Calu3 (cell line): ENCODE measurements at regions not wholly inside any gene's neighbourhood (a gene's known extent, or its start where the extent isn't known, plus 50 kb on each side); places are given as distances from the start of the nearest gene placed in this dataset.
"Not testable (repeated sequence)": the region's sequence is repeated elsewhere in the genome, so short reads cannot be mapped to it uniquely, and the experiment has no call there.

Experiments used
- BruUV-seq: library from RNA; stranded (reverse); fragments of 400-500 nt; replicated peaks from 2 replicates; lab custom pipeline; 2021; lab: Mats Ljungman, UMichigan
- CTCF ChIA-PET: fragments of 300-600 bp; sonication (Branson Sonifier 250); formaldehyde crosslinking; loops from one replicate; lab custom pipeline; 2022; ENCODE audit warnings: antibody characterized with exemption; lab: Charles Lee
- DNase-seq: peaks from one replicate; pipeline ENCODE4 v3.0.0; 2022
- H3K27ac Mint-ChIP-seq: one replicate; pipeline ENCODE4 v1.8.0; 2022; ENCODE audit warnings: mixed read lengths; ENCODE audit not compliant: unreplicated experiment
- H3K27me3 Mint-ChIP-seq: one replicate; pipeline ENCODE4 v1.8.0; 2022; ENCODE audit warnings: mixed read lengths; ENCODE audit not compliant: unreplicated experiment
- H3K36me3 Mint-ChIP-seq: one replicate; pipeline ENCODE4 v1.8.0; 2022; ENCODE audit warnings: mild to moderate bottlenecking, moderate library complexity, mixed read lengths; ENCODE audit not compliant: insufficient read depth, unreplicated experiment
- H3K4me1 Mint-ChIP-seq: one replicate; pipeline ENCODE4 v1.8.0; 2022; ENCODE audit warnings: mild to moderate bottlenecking, low read depth, mixed read lengths; ENCODE audit not compliant: unreplicated experiment
- H3K4me3 Mint-ChIP-seq: one replicate; pipeline ENCODE4 v1.8.0; 2022; ENCODE audit warnings: mild to moderate bottlenecking, low read depth, moderate library complexity, mixed read lengths; ENCODE audit not compliant: unreplicated experiment
- H3K9me3 Mint-ChIP-seq: one replicate; pipeline ENCODE4 v1.8.0; 2022; ENCODE audit warnings: low read depth, mixed read lengths; ENCODE audit not compliant: unreplicated experiment
- CTCF ChIP-seq: fragments of 200-600 bp; IDR thresholded peaks from one replicate; pipeline ENCODE4 v1.8.0; 2022; ENCODE audit warnings: antibody characterized with exemption; ENCODE audit not compliant: unreplicated experiment
- intact Hi-C: fragments of 100-400 bp; cut with micrococcal nuclease; formaldehyde crosslinking; loops from one replicate; pipeline ENCODE4 v1.10.0; 2022; ENCODE audit not compliant: unreplicated experiment

GRCh38 chr3:157858821-157859220 lies 247.4 kb downstream of the SHOX2 start:
- no peaks in the 10 kb centered on the region for H3K9me3 Mint-ChIP-seq
- no peak for TF ChIP-seq CTCF
- H3K4me1 Mint-ChIP-seq, result no peaks in the 10 kb centered on the region
- no peak overlapping the region for H3K27ac Mint-ChIP-seq
- H3K4me3 Mint-ChIP-seq, result no peak overlapping the region
- DNase-seq, result no peak
- intact Hi-C loops, result loop anchor here (5.0 to 10.0 kb wide), 2 partner anchors 242 to 324 kb away; no protein-coding TSS in a partner anchor
- CTCF ChIA-PET, result no interaction called here
- no peaks in the 10 kb centered on the region for H3K36me3 Mint-ChIP-seq
- BruUV-seq, result no TSS peak
- peaks cover 21% of the 10 kb centered on the region for H3K27me3 Mint-ChIP-seq

GRCh38 chr3:157857440-157857839 lies 248.8 kb downstream of the SHOX2 start:
- TF ChIP-seq CTCF, result no peak
- no peak overlapping the region for H3K27ac Mint-ChIP-seq
- peaks cover 11% of the 10 kb centered on the region for H3K27me3 Mint-ChIP-seq
- intact Hi-C loops, result loop anchor here (5.0 to 10.0 kb wide), 2 partner anchors 240 to 323 kb away; no protein-coding TSS in a partner anchor
- no peaks in the 10 kb centered on the region for H3K36me3 Mint-ChIP-seq
- no TSS peak for BruUV-seq
- CTCF ChIA-PET, result no interaction called here
- H3K4me1 Mint-ChIP-seq, result no peaks in the 10 kb centered on the region
- H3K4me3 Mint-ChIP-seq, result no peak overlapping the region
- no peak for DNase-seq
- peaks cover 4% of the 10 kb centered on the region for H3K9me3 Mint-ChIP-seq

DNA sequence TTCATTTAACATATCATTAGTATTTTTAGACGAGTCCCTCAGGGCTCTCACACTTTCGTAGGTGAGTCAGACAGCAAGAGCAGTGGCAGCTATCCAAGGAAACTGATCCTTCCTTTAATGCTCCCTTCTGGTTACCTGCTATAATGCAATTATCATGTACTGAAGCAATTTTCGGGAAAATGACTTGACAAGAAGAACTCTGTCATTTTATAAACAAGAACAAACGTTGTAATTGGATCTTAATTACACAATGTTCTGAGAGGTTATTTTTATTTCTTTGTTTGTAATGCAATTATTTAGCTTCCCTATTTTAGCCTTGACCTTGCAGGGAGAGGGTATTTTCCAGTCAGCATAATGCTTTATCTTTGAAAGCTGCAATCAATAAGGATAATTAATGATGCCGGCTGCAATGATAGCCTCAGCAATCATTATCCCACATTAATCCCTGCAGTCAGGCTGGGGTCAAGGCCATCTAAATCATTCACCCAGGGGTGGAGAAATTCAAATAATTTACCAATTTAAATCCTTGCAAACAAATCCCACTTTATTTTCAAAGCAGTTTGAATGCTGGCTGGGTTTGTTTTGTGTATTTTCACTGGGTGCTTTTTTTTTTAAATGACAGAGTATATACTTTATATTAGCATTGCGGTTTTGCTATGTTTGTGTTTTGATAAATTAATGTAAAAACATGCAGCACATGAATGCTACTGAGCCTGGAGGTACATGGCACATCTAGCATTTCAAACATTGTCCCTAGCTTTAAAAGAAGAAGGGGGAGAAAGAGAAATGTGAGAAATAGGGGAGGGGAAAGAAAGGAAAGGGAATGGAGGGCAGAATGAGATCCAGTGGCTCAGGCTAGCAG lies 249.9 kb downstream of the SHOX2 start:
- no peak for DNase-seq
- Mint-ChIP-seq H3K4me1 (no peaks in the 10 kb centered on the region), H3K27me3 (peaks cover 7% of the 10 kb centered on the region), H3K9me3 (peaks cover 4% of the 10 kb centered on the region), H3K36me3 (no peaks in the 10 kb centered on the region), H3K27ac (no peak overlapping the region), H3K4me3 (no peak overlapping the region)
- TF ChIP-seq CTCF, result no peak
- CTCF ChIA-PET, result interaction anchor here (0.6 to 1.7 kb wide), 3 partner anchors 9 to 324 kb away, joined by 3 to 5 read pairs (median 3); no protein-coding TSS in a partner anchor
- no TSS peak for BruUV-seq
- intact Hi-C loops, result loop anchor here (5.0 to 10.0 kb wide), 2 partner anchors 239 to 322 kb away; no protein-coding TSS in a partner anchor

GRCh38 chr3:157845839-157846238 lies 260.4 kb downstream of the SHOX2 start:
- intact Hi-C loops, CTCF ChIA-PET, H3K4me3 Mint-ChIP-seq, H3K27me3 Mint-ChIP-seq, H3K9me3 Mint-ChIP-seq, H3K27ac Mint-ChIP-seq, H3K36me3 Mint-ChIP-seq, BruUV-seq, H3K4me1 Mint-ChIP-seq, DNase-seq: not testable (repeated sequence)
